ENCODE measurements at regions not wholly inside any gene's neighbourhood (a gene's known extent, or its start where the extent isn't known, plus 50 kb on each side); places are given as distances from the start of the nearest gene placed in this dataset.

GRCh38 chr10:130747946-130748345 is 563.6 kb downstream of the TCERG1L start:
- TF ChIP-seq EP300 (IDR thresholded peaks at IDR 0.05; ENCODE audit: low read depth) (no peak), CTCF (IDR thresholded peaks at IDR 0.05) (no peak), POLR2A (IDR thresholded peaks at IDR 0.05) (no peak)
